Stimulated activated CD4-positive, alpha-beta T cell treated with anti-CD3 and anti-CD28 coated beads, Interleukin-4, amount 100 ng/mL, for 1 hour (primary cell): ENCODE measurements at regions not wholly inside any gene's neighbourhood (a gene's known extent, or its start where the extent isn't known, plus 50 kb on each side); places are given as distances from the start of the nearest gene placed in this dataset.
"Not testable (repeated sequence)": the region's sequence is repeated elsewhere in the genome, so short reads cannot be mapped to it uniquely, and the experiment has no call there.

Experiments
- DNase-seq: peaks from one replicate; pipeline ENCODE4 v3.0.0-alpha.2; 2020

DNA sequence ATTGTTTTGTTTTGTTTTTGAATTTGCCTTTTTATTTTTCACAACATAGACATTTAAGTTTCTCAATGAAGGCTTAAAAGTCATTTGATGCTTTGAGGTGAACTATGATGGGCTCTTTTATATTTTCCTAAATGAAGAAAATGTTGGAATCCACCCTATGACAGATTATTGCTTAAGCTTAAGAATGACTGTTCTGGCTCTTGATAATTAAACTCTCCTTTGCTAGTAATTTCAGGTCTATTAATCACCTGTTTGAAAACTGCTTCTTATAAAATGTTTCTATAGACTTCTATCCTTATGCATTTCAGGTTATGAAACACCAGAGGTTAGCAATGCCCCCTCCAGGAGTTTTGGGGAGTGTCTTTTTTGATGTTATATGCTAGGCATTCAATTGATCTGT, 424.1 kb upstream of the DYNLRB2 start:
- no peak for DNase-seq

DNA sequence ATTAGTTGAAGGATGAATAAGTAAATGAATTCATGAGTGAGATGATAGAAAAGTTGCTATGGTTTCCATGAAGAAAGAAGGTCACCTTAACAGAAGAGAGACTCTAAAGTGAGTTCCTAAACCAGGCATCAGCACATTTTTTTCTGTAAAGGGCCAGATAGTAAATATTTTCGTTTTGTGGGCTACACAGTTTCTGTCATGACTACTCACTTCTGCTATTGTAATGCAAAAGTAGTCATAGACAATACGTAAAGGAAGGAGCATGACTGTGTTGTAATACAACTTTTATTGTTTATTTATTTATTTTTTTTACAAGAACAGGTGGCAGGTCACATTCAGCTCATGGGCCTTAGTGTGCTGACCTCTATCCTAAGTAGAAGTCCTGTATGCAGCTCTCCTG, 426.1 kb upstream of the DYNLRB2 start:
- no peak for DNase-seq

DNA sequence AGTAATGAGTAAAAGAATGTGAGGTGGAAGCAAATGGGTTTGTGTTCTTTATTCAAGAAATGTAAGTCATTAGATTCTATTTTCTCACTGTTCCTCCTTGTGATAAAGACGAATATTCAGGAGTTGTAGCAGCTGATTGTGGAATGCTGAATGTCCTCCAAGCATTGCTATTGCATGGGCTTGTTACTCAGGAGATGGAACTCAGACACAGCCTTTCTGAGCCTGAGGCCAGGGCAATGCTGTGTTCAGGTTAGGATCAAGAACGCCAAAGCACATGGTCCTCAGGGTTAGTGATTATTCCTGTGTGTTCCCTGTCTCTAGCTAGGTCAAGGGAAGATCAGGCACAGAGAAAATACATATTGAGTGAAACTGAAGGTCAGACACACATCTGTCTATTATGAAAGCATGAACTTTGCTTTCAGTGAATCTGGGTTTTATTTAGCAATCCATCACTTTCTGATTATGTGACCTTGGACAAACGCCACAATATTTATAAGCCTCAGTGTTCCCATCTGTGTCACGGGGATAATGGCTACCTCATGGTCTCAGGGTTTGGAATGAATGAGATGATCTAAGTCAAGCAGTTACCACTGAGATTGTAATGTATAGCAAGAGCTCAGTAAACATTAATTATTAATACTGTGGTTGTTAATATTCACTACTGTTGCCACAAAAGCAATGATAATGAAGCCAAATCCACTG, 426.8 kb upstream of the DYNLRB2 start:
- DNase-seq, result no peak

DNA sequence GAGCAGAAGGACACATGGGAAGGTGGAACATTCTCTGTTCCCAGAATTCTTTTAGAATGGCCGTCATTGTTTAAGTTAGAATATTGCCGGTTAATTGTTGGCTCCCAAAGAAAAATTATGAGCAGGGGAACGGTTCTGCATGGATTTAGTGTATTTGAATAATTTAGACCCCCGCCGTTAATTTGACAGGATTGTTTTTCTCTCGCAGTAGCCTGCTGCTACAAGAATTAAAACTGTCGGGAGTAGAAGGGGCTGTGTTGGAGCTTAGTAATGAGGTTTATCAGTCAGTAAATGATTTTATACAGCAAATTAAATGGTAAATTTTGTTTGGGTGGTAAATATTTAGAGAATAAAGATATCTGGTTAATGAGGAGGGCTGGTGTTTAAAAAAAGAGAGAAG, 431.2 kb upstream of the DYNLRB2 start:
- DNase-seq, result no peak

DNA sequence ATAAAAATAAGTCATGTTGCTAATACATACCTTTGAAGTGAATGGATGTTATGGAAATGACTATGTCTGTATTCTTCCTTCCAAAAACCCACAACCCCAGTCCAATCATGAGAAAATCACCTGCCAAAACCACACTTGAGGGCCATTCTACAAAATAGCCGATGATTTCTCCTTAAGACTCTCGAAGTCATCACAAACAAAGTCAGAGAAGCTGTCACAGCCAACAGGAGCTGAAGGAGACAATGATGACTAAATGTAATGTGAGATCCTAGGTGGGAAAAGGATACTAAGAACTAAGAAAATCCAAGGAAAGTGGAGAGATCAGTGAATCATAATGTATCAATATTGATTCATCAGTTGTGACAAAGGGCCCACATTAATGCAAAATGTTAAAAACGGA, 432.9 kb upstream of the DYNLRB2 start:
- no peak for DNase-seq

DNA sequence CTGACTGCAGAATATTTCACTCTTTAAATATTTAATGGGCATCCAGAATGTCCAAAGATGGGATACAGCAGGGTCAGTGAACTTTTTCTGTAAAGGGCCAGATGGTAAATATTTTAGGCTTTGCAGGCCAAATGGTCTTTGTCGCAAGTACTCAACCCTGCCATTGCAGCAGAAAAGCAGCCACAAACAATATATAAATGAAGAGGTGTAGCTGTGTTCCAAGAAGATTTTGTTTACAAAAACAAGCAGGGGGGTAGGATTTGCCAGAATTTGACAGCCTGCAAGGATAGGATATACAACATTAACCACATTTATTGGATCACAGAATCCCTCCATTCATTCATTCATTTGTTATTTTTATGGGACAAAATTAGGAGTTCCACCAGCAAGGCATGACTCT, 435.0 kb upstream of the DYNLRB2 start:
- DNase-seq, result no peak

DNA sequence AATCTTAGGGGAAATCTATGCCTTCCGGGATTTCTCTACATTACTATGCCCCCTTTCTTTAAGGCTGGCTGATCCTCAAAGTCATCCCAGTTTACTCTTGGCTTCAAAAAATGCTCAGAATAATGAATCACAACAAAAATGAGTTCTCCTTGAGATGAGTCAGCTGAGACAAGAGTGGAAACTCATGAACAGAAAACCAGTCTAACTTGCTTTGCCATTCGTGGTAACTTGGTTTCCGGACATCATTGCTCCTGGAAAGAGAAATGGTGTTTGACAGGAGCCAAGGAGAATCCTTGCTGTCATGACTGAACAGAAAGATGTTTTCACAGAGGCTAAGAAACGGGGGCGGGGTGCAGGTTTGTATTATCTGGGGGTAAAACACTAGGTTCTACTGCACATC, 435.6 kb upstream of the DYNLRB2 start:
- DNase-seq, result no peak

DNA sequence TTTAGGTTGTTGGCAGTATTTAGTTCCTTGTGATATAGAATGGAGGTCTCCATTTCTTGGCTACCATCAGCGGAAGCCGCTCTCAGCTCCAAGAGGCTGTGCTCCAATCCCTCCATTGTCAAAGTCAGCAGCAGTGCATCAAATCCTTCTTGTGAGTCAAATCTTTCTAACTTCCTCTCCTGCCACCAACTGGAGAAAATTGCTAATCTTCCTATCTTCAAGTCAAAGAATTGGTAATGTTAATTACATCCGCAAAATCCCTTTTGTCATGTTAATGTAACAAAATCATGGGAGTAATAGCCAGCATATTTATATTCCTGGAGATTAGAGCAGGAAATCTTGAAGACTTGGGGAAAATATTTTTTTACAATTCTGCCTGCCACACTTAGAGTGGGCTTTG, 436.4 kb upstream of the DYNLRB2 start:
- no peak for DNase-seq

DNA sequence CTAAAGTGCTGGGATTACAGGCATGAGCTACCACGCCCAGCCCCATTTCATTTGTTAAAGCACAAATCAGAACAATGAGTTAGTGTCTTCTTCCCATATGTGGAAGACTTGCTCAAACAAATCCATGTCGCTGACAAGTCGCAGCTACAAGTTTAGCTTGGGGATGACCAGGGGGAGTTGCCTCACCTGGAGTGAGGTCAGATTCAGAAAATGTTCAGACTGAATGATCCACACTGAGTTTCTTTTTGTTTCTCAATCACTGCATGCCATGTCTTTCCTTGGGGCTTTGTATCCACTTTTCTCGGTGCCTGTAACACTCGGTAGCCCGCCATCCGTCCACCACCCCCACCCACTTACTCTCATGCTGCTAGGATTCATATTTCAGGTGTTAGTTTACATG, 437.3 kb upstream of the DYNLRB2 start:
- no peak for DNase-seq

DNA sequence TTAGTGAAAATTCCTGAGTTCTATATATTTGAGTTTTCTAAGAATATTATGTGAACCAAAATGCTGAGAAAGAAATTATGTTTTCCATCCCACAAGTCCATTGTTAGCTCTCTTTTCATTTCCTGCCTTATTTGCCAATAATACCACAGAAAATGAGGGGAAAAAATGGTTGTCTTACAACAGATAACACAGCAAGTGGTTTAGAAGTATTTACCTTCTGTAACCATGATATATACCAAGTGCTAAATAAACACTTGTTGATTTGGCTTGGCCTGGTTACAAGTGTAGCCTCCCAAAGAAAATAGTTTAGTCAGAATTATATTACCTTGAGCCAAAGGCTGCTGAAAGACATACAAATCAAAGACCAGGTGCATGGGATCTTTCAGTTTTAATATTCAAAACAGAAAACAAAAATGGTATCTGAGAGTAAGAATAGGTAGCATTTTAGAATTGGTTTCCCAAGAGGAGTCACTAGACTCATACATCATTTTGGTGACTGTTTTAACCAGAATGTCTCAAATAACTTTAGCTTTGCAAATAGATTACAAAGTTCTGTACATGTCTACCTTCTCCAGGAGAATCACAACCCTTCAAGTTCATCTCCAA, 439.8 kb upstream of the DYNLRB2 start:
- no peak for DNase-seq

DNA sequence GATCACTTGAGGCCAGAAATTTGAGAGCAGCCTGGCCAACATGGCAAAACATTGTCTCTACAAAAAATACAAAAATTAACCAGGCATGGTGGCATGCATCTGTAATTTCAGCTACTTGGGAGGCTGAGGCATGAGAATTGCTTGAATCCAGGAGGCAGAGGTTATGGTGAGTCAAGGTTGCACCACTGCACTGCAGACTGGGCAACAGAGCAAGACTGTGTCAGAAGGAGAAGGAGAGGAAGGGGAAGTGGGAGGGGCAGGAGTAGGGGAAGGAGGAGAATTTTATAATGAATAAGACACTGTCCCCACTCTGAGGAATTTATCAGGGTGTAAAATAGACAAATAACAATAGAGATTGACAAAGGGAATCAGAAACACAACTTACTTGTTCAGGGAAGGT, 440.6 kb upstream of the DYNLRB2 start:
- no peak for DNase-seq

DNA sequence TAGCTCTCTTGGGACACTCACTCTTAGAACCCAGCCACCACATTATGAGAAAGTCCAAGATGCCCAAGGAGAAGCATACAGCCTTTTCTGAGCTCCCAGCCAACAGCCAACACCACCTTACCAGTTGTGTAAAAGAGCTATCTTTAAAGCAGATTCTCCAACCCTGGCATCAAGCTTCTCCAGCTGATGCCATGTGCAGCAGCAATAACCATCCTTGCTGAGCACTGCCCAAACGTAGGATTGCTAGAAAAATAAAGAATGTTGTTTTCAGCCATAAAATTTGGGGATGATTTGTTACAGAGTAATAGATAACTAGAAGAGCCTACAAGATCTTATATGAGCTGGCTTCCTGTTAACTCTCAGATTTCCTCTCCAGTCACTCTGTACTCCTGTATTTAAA, 443.7 kb upstream of the DYNLRB2 start:
- no peak for DNase-seq

DNA sequence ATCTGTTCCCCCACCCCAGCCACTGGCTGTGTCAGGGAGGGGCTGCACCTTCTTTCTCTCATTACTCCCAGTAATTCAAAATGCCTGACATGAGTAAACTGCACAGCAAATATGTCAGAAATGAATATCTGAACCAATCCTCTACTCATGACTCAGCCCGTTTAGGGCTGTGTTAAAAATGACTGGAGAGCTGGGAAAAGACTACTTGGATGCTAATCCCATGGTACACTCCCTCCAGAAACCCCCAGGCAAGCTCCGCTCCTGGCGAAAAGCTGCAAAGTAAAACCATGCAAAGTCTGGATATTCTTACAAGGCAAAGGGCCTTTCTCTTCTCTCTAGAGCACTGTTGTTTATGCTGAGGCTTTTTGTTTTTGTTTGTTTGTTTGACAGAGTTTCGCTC, 448.1 kb upstream of the DYNLRB2 start:
- no peak for DNase-seq

DNA sequence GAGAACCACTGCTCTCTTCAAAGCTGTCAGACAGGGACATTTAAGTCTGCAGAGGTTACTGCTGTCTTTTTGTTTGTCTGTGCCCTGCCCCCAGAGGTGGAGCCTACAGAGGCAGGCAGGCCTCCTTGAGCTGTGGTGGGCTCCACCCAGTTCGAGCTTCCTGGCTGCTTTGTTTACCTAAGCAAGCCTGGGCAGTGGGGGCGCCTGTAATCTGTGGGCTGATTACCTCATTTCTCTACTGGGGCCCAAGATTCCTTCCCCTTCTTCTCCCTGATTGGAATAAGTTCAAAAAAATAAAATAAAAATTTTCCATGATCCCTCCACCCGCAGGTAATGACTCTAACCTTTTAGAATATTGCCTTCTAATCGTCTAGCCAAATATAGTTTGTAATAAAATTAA, 449.3 kb upstream of the DYNLRB2 start:
- not testable (repeated sequence) for DNase-seq

DNA sequence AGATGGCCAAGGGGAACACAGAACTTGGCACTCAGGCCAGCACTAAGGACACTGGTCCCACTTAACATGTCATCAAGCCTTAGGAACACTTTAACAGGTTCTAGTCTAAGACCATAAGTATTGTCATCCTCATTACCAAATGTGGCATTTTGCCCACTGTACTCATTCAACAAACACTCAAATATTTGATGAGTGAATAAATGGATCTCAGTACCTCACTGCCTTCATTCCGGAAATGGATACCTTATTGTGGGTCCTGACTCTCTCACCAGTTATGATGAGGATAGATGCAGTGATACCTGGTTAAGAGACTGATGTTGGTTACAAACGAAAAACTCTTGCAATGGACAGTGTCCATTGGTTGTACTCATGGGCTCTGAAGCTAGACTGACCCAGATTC, 455.2 kb upstream of the DYNLRB2 start:
- no peak for DNase-seq

DNA sequence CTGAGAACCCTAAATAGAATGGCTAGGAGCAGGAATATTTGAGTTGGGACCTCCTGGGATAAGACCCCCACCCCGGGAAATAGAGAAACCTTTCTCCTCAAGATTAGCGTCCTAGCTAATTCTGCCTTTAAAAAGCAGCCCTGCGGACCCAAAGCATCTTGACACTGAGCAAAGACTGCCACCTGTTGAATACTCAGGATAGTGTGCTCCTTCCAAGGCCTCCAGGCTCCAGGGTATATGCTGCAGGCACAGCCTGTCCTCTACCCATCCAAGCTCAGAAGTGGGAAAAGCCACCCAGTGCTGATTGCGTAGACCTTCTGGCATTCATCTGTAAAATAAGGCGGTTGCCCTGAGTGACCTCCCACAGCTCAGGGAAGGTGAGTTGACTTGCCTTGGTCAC, 456.2 kb upstream of the DYNLRB2 start:
- DNase-seq, result peak; percentile 2

DNA sequence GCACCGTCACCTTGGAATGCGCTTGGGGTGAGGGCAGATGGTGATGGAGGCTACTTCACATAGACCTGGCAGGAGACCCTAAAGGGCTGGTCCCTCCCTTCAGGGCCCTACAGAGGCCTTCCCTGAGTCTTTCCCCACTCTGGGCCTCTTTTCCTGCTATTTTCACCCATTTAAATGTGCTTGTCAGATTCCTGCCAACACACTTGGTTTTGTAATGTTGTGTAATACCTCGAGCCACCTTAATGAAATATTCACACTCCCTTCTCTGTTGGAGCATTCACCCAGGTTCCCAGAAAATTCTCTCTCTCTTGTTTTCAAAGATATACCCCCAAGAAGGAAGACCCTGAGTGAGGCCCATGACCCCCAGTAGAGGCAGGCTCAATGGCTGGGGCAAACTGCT, 456.6 kb upstream of the DYNLRB2 start:
- DNase-seq, result no peak

DNA sequence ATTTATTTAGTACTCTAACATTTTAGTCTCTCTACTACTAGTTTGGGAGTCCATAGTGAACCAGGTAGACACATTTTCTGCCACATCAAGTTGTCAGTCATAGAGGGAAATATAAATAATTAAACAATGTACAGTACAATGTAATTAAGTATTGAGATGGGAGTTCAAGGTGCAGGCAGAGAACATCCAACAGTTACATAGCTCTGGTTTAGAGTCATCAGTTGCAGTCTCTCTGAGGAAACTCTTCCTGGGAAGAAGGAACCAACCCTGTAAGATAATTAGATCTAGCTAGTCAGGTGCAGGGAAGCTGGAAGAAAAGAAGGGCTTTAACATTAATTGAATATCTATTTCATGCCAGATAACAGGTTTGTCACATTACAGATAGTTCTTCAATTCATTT, 457.9 kb upstream of the DYNLRB2 start:
- no peak for DNase-seq

DNA sequence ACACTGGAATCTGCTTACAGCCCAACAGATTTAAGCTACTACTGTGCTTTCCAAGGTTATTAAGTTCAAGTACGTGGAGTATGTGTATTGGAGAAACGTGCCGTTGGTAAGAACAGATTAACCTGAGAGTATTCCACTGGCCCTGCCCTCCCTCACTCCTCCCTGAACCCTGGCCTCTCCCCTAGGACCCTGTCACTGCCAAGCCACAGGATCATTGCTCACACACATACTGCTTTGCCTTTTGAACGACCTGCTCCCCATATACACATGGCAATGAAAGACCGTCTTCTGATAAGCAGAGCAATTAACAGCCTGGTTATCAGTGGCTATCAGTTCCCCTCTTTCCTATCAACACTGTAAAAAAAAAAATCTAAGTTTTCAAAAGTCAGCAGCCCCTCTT, 458.9 kb upstream of the DYNLRB2 start:
- no peak for DNase-seq

DNA sequence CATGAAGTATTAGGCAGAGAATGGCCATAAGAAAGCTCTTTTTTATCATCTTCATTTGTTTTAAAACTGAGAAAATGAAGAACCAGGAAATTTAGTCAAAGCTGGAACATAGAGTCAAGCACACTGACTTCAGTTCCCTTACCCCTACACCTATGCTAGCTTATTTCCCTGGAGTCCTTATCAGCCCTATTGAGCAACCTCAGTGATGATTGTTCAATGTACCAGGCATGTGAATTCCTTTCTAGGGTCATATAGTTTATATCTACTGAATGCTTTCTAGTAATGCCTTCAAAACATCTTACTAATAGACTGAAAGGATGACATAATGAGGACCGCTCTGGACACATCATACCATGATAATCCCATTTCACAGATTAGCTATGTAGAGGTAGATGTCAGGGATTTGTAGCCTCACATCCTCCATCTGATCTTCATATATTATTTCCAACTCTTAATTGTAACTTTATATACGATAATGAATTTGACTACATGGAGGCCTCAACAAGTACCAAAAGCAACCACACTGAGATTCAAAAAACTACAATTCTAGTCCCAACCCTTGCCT, 460.4 kb upstream of the DYNLRB2 start:
- no peak for DNase-seq

DNA sequence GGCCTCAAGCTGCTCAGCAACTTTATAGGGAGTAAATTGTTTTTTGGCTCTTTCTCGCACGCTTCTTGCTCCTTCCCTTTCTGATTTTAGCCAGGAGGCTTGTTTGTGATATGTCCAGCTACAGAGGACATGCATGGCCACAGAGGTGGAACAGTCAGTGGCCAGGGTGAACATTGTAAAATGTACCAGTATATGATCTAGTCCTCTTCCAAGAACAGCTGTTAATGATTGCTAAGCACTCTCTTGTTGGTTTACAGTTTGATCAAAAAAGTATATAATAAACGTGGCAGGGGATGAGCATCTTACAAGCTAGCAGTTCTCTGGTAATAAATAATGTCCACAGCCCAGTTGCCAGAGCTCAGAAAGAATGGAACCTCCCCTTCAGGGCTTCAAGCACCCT, 461.7 kb upstream of the DYNLRB2 start:
- no peak for DNase-seq

DNA sequence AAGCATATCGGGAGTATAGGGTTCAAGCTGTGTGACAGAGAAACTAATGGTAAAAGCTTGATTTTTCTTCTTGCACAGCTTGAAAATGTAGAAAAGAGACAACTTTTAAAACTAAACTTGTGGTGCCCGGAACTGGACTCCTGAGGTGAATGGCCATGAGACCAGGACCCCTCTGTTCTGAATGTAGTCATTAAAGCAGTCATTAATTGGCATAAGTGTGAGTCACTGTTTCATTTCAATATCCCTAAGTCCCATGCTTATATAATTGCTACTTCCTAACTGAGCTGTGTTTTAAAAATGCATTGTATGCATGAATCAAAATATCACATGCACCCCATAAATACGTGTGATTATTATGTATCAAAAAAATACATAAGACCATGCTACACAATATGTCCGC, 463.1 kb upstream of the DYNLRB2 start:
- DNase-seq, result no peak

DNA sequence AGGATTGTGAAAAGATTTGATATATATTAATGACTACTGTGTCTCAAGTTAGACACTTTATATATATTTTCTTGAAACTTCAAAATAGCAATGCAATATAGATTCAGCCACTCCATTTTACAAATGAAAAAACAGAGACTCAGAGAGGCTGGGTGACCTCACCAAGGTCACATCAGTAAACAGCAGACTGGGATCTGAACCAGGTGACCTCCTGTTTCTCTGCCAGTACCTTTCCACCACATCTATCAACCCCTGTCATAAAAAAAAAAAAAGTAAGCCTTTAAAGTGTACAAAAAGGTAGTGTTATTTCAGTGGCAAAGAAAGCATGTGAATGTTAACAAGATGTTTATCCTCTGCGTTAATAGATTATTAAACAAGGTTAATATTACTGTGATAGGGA, 466.5 kb upstream of the DYNLRB2 start:
- DNase-seq, result no peak

DNA sequence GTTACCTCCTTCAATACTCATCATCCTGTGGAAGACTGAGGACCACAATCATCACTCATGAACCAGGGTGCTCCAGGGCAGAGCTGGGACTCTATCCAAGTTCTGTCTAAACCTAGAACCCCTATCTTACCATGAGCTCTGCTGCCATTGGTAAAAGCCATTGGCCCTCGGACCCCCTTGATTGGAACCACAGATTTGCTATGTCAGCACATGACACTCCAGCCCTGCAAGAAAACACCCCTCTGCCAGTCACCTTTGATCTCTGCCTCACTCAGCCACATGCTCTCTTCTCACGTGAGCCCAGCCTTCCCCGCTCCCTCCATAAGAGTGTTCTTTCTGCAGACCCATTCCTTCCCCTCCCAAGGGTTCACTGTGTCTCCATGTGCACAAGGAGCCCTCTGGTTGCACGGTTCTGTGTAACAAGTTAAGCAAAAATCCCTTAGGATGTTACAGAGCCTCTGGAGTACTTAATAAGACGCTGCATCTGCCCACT, 468.8 kb upstream of the DYNLRB2 start:
- DNase-seq, result no peak
